ENCODE measurements at regions not wholly inside any gene's neighbourhood (a gene's known extent, or its start where the extent isn't known, plus 50 kb on each side); places are given as distances from the start of the nearest gene placed in this dataset.
"Not testable (repeated sequence)": the region's sequence is repeated elsewhere in the genome, so short reads cannot be mapped to it uniquely, and the experiment has no call there.

DNA sequence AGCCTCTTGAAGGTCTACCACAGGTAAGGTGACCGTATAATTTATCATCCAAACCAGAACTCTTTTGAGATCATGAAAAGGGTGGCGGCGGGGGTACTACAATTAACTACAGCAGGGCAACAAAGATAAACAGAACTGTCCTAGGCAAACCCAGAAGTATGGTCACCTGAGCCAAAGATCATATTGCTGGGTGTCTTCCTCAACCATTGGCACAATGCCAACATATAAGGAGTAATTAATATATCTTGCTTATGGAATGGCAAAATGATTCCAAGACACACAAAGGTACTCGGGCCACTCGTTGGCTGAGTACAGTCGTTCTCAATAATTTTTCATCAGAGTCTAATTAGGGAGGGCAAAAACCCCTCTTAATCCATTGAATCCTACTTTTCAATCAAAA lies 273.3 kb downstream of the QDPR start:
- no peak for TF ChIP-seq POLR2AphosphoS5 (IDR thresholded peaks at IDR 0.05; ENCODE audit: borderline replicate concordance, low read depth, low read length)
- TF ChIP-seq FOXP2 (optimal IDR thresholded peaks at IDR 0.05; ENCODE audit: control extremely low read depth, extremely low read length, insufficient read depth), result no peak
- no peak for TF ChIP-seq EZH2 (IDR thresholded peaks at IDR 0.05)
- Histone ChIP-seq H3K36me3 (ENCODE audit: insufficient read depth, low read length) (no peaks in the 10 kb centered on the region), H3K4me3 (no peak overlapping the region), H3K27ac (no peak overlapping the region), H3K9ac (ENCODE audit: insufficient read length) (no peak overlapping the region), H3K9me3 (ENCODE audit: low read depth, low read length) (no peaks in the 10 kb centered on the region)
- DNase-seq (ENCODE audit: low read depth, low spot score), result no peak

DNA sequence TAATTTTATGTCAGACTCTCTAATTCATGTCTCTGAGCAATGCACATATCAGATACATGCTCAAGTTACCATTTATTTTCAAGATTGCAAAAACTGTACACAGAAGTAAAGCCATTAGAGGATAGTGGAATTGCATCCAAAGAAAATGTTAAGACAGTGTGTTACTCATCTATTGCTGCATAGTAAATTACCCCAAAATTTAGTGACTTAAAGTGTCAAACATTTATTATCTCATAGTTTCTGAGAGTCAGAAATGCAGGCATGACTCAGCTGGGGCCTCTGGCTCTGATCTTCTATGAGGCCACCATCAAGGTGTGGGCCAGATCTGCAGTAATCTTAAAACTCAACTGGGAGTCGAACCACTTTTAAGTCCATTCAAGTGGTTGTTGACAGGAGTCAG lies 275.2 kb downstream of the QDPR start:
- Histone ChIP-seq H3K9me3 (ENCODE audit: low read depth, low read length) (no peaks in the 10 kb centered on the region), H3K9ac (ENCODE audit: insufficient read length) (no peak overlapping the region), H3K36me3 (ENCODE audit: insufficient read depth, low read length) (no peaks in the 10 kb centered on the region), H3K27ac (no peak overlapping the region), H3K4me3 (no peak overlapping the region)
- no peak for DNase-seq (ENCODE audit: low read depth, low spot score)
- TF ChIP-seq FOXP2 (optimal IDR thresholded peaks at IDR 0.05; ENCODE audit: control extremely low read depth, extremely low read length, insufficient read depth) (no peak), EZH2 (IDR thresholded peaks at IDR 0.05) (no peak), POLR2AphosphoS5 (IDR thresholded peaks at IDR 0.05; ENCODE audit: borderline replicate concordance, low read depth, low read length) (no peak)

GRCh38 chr4:17234678-17235077 lies 277.2 kb downstream of the QDPR start:
- Histone ChIP-seq H3K36me3 (ENCODE audit: insufficient read depth, low read length) (no peaks in the 10 kb centered on the region), H3K9ac (ENCODE audit: insufficient read length) (no peak overlapping the region), H3K9me3 (ENCODE audit: low read depth, low read length) (no peaks in the 10 kb centered on the region), H3K4me3 (no peak overlapping the region), H3K27ac (peak overlapping the region; percentile 13; the same call in 1 of the 2 replicates)
- no peak for DNase-seq (ENCODE audit: low read depth, low spot score)
- TF ChIP-seq FOXP2 (optimal IDR thresholded peaks at IDR 0.05; ENCODE audit: control extremely low read depth, extremely low read length, insufficient read depth), result no peak

GRCh38 chr4:17232566-17233253 lies 279.2 kb downstream of the QDPR start:
- no peak overlapping the region for H3K9ac ChIP-seq (ENCODE audit: insufficient read length)
- no peak for TF ChIP-seq FOXP2 (optimal IDR thresholded peaks at IDR 0.05; ENCODE audit: control extremely low read depth, extremely low read length, insufficient read depth)
- no peak for DNase-seq (ENCODE audit: low read depth, low spot score)
- no peak overlapping the region for H3K4me3 ChIP-seq
- no peaks in the 10 kb centered on the region for H3K9me3 ChIP-seq (ENCODE audit: low read depth, low read length)
- no peak overlapping the region for H3K27ac ChIP-seq
- no peaks in the 10 kb centered on the region for H3K36me3 ChIP-seq (ENCODE audit: insufficient read depth, low read length)

DNA sequence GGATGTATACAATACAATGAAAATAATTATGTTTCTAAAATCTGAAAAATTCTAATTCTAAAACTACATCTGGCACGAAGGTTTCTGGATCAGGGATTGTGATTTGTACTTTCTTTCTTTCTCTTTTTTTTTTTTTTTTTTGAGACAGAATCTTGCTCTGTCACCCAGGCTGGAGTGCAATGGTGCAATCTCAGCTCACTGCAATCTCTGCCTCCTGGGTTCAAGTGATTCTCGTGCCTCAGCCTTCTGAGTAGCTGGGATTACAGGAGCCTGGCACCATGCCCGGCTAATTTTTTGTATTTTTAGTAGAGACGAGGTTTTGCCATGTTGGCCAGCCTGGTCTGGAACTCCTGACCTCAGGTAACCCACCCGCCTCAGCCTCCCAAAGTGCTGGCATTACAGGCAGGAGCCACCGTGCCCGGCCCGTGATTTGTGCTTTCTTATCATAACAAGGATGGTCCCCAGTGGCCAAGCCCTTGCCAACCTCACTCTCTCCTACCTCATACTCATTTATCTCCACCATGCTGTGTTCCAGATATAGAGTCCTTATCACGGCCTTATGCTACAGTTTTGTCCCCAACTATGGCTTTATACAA lies 279.9 kb downstream of the QDPR start:
- H3K9ac ChIP-seq (ENCODE audit: insufficient read length); H3K9me3 ChIP-seq (ENCODE audit: low read depth, low read length); H3K36me3 ChIP-seq (ENCODE audit: insufficient read depth, low read length); DNase-seq (ENCODE audit: low read depth, low spot score); H3K27ac ChIP-seq; H3K4me3 ChIP-seq: not testable (repeated sequence)

DNA sequence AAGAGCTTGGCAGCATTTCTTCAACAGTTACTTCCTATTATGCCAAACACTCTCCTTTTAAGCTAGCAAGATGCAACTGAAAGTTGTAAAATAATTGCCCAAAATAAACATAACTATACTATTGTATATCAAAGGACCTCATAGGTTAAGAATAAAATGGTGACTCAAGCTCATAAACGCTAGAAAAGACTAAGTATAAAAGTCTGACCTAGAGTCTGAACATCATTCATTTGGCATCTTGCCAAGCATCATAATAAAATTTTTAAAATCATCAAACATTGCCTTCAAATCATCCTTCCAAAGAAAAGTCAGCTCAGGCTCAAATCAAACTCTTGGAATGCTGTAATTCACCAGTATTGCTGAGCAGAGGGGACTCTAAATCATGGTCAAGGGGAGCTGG lies 281.2 kb downstream of the QDPR start:
- H3K4me3 ChIP-seq, result no peak overlapping the region
- no peak for DNase-seq (ENCODE audit: low read depth, low spot score)
- TF ChIP-seq FOXP2 (optimal IDR thresholded peaks at IDR 0.05; ENCODE audit: control extremely low read depth, extremely low read length, insufficient read depth) (no peak), POLR2AphosphoS5 (IDR thresholded peaks at IDR 0.05; ENCODE audit: borderline replicate concordance, low read depth, low read length) (no peak), EZH2 (IDR thresholded peaks at IDR 0.05) (no peak)
- no peak overlapping the region for H3K27ac ChIP-seq
- H3K36me3 ChIP-seq (ENCODE audit: insufficient read depth, low read length), result no peaks in the 10 kb centered on the region
- no peaks in the 10 kb centered on the region for H3K9me3 ChIP-seq (ENCODE audit: low read depth, low read length)
- H3K9ac ChIP-seq (ENCODE audit: insufficient read length), result no peak overlapping the region

- Histone ChIP-seq H3K27ac (no peak overlapping the region), H3K9me3 (ENCODE audit: low read depth, low read length) (no peaks in the 10 kb centered on the region), H3K4me3 (no peak overlapping the region), H3K36me3 (ENCODE audit: insufficient read depth, low read length) (no peaks in the 10 kb centered on the region), H3K9ac (ENCODE audit: insufficient read length) (no peak overlapping the region)
- no peak for DNase-seq (ENCODE audit: low read depth, low spot score)
- TF ChIP-seq POLR2AphosphoS5 (IDR thresholded peaks at IDR 0.05; ENCODE audit: borderline replicate concordance, low read depth, low read length) (no peak), EZH2 (IDR thresholded peaks at IDR 0.05) (no peak), FOXP2 (optimal IDR thresholded peaks at IDR 0.05; ENCODE audit: control extremely low read depth, extremely low read length, insufficient read depth) (no peak)
Measured at GRCh38 chr4:17220816-17221215, 291.1 kb downstream of the QDPR start.

- Histone ChIP-seq H3K36me3 (ENCODE audit: insufficient read depth, low read length) (no peaks in the 10 kb centered on the region), H3K9me3 (ENCODE audit: low read depth, low read length) (no peaks in the 10 kb centered on the region), H3K9ac (ENCODE audit: insufficient read length) (no peak overlapping the region), H3K4me3 (no peak overlapping the region), H3K27ac (no peak overlapping the region)
- no peak for DNase-seq (ENCODE audit: low read depth, low spot score)
- TF ChIP-seq POLR2AphosphoS5 (IDR thresholded peaks at IDR 0.05; ENCODE audit: borderline replicate concordance, low read depth, low read length), result no peak
- TF ChIP-seq FOXP2 (optimal IDR thresholded peaks at IDR 0.05; ENCODE audit: control extremely low read depth, extremely low read length, insufficient read depth), result no peak
- no peak for TF ChIP-seq EZH2 (IDR thresholded peaks at IDR 0.05)
Measured at GRCh38 chr4:17218786-17219185, 293.1 kb downstream of the QDPR start.

Measured in SK-N-MC (cell line).